ENCODE measurements at regions not wholly inside any gene's neighbourhood (a gene's known extent, or its start where the extent isn't known, plus 50 kb on each side); places are given as distances from the start of the nearest gene placed in this dataset.
"Not testable (repeated sequence)": the region's sequence is repeated elsewhere in the genome, so short reads cannot be mapped to it uniquely, and the experiment has no call there.

DNA sequence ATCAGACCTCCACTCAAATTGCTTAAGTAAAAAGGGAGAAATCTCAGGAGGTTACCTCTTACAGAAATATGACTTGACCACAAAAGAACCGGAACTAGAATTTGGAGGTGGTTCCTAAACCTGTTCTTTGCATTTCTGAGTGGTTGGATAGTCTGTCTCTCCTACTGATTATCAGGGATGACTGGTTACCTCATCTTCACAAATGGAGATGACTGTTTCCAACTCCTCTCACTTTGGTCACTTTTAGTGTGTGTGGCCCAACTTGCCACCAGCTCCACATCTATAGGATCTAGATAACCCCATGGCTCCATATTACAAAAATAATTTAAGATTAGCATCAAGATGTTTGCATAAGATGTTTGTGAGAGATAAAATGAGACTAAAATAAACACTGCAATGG, 95.5 kb downstream of the CCDC71L start:
- Mint-ChIP-seq H3K9me3 (peaks cover 4% of the 10 kb centered on the region), H3K27me3 (ENCODE audit: low read depth) (no peaks in the 10 kb centered on the region), H3K27ac (no peak overlapping the region), H3K36me3 (ENCODE audit: low read depth) (no peaks in the 10 kb centered on the region), H3K4me1 (ENCODE audit: low read depth) (peaks cover 10% of the 10 kb centered on the region), H3K4me3 (ENCODE audit: low read depth) (no peak overlapping the region)
- intact Hi-C loops (cut with micrococcal nuclease): no loop called here
- no peak for DNase-seq (ENCODE audit: low spot score)

- H3K27me3 Mint-ChIP-seq (ENCODE audit: low read depth): peaks cover 3% of the 10 kb centered on the region
- no peak overlapping the region for H3K4me3 Mint-ChIP-seq (ENCODE audit: low read depth)
- peaks cover 8% of the 10 kb centered on the region for H3K9me3 Mint-ChIP-seq
- no peak overlapping the region for H3K27ac Mint-ChIP-seq
- intact Hi-C loops (cut with micrococcal nuclease): no loop called here
- no peaks in the 10 kb centered on the region for H3K36me3 Mint-ChIP-seq (ENCODE audit: low read depth)
- peaks cover 5% of the 10 kb centered on the region for H3K4me1 Mint-ChIP-seq (ENCODE audit: low read depth)
- no peak for DNase-seq (ENCODE audit: low spot score)
These were observed 97.3 kb downstream of the CCDC71L start for GRCh38 chr7:106563466-106564150.

DNA sequence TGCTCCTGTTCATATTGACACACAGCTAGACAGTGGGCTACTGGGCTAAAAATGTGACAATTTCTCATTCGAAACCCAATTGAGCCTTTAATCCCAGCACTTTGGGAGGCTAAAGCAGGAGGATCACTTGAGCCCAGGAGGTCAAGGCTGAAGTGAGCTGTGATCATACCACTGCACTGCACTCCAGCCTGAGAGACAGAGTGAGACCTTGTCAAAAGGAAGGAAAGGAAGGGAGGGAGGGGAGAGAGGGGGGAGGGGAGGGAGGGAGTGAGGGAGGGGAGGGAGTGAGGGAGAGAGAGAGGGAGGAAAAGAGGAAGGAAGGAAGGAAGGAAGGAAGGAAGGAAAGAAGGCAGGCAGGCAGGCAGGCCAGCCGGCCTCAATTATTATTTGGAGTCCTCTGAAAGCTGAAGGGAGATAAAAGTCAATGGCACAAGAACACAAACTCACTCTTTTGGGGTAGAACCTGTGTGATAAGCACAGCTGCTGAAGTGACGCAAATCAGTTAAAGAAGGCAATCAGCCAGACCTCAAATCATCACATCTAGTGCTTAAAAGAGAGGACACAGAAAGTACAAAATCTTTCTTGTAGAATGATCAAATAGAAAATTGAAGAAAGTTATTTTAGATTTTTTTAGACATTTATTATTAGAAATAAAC, 98.1 kb downstream of the CCDC71L start:
- H3K4me3 Mint-ChIP-seq (ENCODE audit: low read depth): no peak overlapping the region
- H3K9me3 Mint-ChIP-seq: peaks cover 7% of the 10 kb centered on the region
- H3K36me3 Mint-ChIP-seq (ENCODE audit: low read depth): no peaks in the 10 kb centered on the region
- peaks cover 3% of the 10 kb centered on the region for H3K27me3 Mint-ChIP-seq (ENCODE audit: low read depth)
- H3K4me1 Mint-ChIP-seq (ENCODE audit: low read depth): peaks cover 5% of the 10 kb centered on the region
- no peak overlapping the region for H3K27ac Mint-ChIP-seq
- intact Hi-C loops (cut with micrococcal nuclease): no loop called here
- no peak for DNase-seq (ENCODE audit: low spot score)

GRCh38 chr7:106561666-106562411, 99.1 kb downstream of the CCDC71L start:
- peaks cover 5% of the 10 kb centered on the region for H3K4me1 Mint-ChIP-seq (ENCODE audit: low read depth)
- intact Hi-C loops (cut with micrococcal nuclease): no loop called here
- H3K4me3 Mint-ChIP-seq (ENCODE audit: low read depth): no peak overlapping the region
- no peak for DNase-seq (ENCODE audit: low spot score)
- no peak overlapping the region for H3K27ac Mint-ChIP-seq
- H3K27me3 Mint-ChIP-seq (ENCODE audit: low read depth): peaks cover 9% of the 10 kb centered on the region
- peaks cover 10% of the 10 kb centered on the region for H3K9me3 Mint-ChIP-seq
- no peaks in the 10 kb centered on the region for H3K36me3 Mint-ChIP-seq (ENCODE audit: low read depth)

GRCh38 chr7:106561151-106561550, 99.8 kb downstream of the CCDC71L start:
- peaks cover 13% of the 10 kb centered on the region for H3K27me3 Mint-ChIP-seq (ENCODE audit: low read depth)
- H3K4me3 Mint-ChIP-seq (ENCODE audit: low read depth): no peak overlapping the region
- no peak for DNase-seq (ENCODE audit: low spot score)
- no peaks in the 10 kb centered on the region for H3K36me3 Mint-ChIP-seq (ENCODE audit: low read depth)
- peaks cover 14% of the 10 kb centered on the region for H3K9me3 Mint-ChIP-seq
- H3K4me1 Mint-ChIP-seq (ENCODE audit: low read depth): peaks cover 5% of the 10 kb centered on the region
- H3K27ac Mint-ChIP-seq: no peak overlapping the region
- intact Hi-C loops (cut with micrococcal nuclease): no loop called here

GRCh38 chr7:106560482-106560881, 100.5 kb downstream of the CCDC71L start:
- H3K27ac Mint-ChIP-seq: no peak overlapping the region
- H3K4me1 Mint-ChIP-seq (ENCODE audit: low read depth): peaks cover 5% of the 10 kb centered on the region
- no peaks in the 10 kb centered on the region for H3K36me3 Mint-ChIP-seq (ENCODE audit: low read depth)
- H3K9me3 Mint-ChIP-seq: peaks cover 15% of the 10 kb centered on the region
- peaks cover 13% of the 10 kb centered on the region for H3K27me3 Mint-ChIP-seq (ENCODE audit: low read depth)
- intact Hi-C loops (cut with micrococcal nuclease): no loop called here
- no peak overlapping the region for H3K4me3 Mint-ChIP-seq (ENCODE audit: low read depth)
- no peak for DNase-seq (ENCODE audit: low spot score)

DNA sequence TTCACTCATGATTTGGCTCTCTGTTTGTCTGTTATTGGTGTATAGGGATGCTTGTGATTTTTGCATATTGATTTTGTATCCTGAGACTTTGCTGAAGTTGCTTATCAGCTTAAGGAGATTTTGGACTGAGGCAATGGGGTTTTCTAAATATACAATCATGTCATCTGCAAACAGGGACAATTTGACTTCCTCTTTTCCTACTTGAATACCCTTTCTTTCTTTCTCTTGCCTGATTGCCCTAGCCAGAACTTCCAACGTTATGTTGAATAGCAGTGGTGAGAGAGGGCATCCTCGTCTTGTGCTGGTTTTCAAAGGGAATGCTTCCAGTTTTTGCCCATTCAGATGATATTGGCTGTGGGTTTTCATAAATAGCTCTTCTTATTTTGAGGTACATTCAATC, 104.7 kb downstream of the CCDC71L start:
- DNase-seq (ENCODE audit: low spot score); H3K4me3 Mint-ChIP-seq (ENCODE audit: low read depth); intact Hi-C loops (cut with micrococcal nuclease); H3K27ac Mint-ChIP-seq; H3K4me1 Mint-ChIP-seq (ENCODE audit: low read depth); H3K36me3 Mint-ChIP-seq (ENCODE audit: low read depth): not testable (repeated sequence)
- Mint-ChIP-seq H3K9me3 (peaks cover 20% of the 10 kb centered on the region), H3K27me3 (ENCODE audit: low read depth) (peaks cover 13% of the 10 kb centered on the region)

GRCh38 chr7:106554623-106555022, 106.3 kb downstream of the CCDC71L start:
- Mint-ChIP-seq H3K27me3 (ENCODE audit: low read depth) (peaks cover 13% of the 10 kb centered on the region), H3K9me3 (peaks cover 20% of the 10 kb centered on the region)
- H3K36me3 Mint-ChIP-seq (ENCODE audit: low read depth); H3K4me1 Mint-ChIP-seq (ENCODE audit: low read depth); H3K27ac Mint-ChIP-seq; intact Hi-C loops (cut with micrococcal nuclease); H3K4me3 Mint-ChIP-seq (ENCODE audit: low read depth); DNase-seq (ENCODE audit: low spot score): not testable (repeated sequence)

GRCh38 chr7:106553446-106553836, 107.5 kb downstream of the CCDC71L start:
- H3K4me3 Mint-ChIP-seq (ENCODE audit: low read depth): no peak overlapping the region
- peaks cover 17% of the 10 kb centered on the region for H3K9me3 Mint-ChIP-seq
- DNase-seq (ENCODE audit: low spot score): no peak
- H3K27ac Mint-ChIP-seq: no peak overlapping the region
- no peaks in the 10 kb centered on the region for H3K4me1 Mint-ChIP-seq (ENCODE audit: low read depth)
- intact Hi-C loops (cut with micrococcal nuclease): no loop called here
- no peaks in the 10 kb centered on the region for H3K36me3 Mint-ChIP-seq (ENCODE audit: low read depth)
- H3K27me3 Mint-ChIP-seq (ENCODE audit: low read depth): peaks cover 12% of the 10 kb centered on the region

DNA sequence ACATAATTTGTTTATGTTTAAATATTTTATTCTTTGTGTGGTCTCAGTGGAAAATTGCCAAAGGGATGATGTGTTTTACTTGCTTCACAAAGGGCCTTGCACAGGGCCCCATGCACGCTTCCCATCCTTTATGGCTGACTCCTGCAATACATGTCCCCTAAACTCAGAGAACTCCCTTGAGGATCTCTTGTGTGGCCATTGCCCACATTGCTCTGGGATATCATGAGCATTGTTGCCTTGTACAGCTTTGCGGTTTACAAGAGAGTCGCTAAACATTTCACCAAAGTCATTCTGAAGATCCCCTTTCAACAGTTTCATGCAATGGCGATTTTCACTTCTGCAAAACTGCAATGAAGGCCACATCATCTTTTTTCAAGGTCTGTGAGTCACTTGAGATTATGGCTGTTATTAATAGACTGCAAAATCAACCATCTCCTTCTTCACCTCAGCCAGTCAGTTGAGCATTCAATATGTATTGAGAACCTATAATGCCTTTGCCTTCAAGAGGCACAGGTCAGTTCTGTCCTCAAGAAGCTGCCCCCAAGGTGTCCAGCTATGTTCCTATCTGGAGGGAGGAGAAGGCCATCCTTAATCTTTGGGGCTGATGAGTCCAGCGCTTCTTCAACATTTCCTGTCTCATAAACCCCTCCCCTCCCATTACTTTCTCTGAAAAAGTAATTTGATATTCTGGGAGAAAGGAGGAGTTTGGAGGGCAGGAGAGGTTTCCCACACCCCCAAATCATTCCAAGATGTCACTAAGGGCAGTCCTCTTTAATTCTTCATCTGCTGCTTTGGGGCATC, 108.1 kb downstream of the CCDC71L start:
- peaks cover 17% of the 10 kb centered on the region for H3K9me3 Mint-ChIP-seq
- intact Hi-C loops (cut with micrococcal nuclease): no loop called here
- no peaks in the 10 kb centered on the region for H3K4me1 Mint-ChIP-seq (ENCODE audit: low read depth)
- H3K36me3 Mint-ChIP-seq (ENCODE audit: low read depth): no peaks in the 10 kb centered on the region
- no peak overlapping the region for H3K27ac Mint-ChIP-seq
- no peak overlapping the region for H3K4me3 Mint-ChIP-seq (ENCODE audit: low read depth)
- no peak for DNase-seq (ENCODE audit: low spot score)
- peaks cover 12% of the 10 kb centered on the region for H3K27me3 Mint-ChIP-seq (ENCODE audit: low read depth)

DNA sequence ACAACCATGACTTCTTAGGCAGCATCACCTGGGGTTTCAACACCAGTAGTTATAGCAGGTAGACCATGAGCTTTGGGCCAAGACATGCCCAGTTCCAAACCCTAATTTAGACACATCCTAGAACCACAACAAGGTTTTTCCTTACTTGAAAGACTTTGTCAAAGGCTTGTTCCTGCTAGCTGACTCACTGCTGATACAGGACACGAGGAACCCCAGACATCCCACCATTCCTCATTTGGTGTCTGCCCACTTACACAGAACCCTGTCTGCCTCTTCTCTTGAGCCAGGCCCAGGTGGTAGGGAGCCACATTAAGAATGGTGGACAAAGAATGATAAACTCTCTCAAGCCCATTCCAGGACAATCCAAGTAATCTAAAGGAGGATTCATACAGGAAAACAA, 109.0 kb downstream of the CCDC71L start:
- no peak for DNase-seq (ENCODE audit: low spot score)
- Mint-ChIP-seq H3K4me1 (ENCODE audit: low read depth) (no peaks in the 10 kb centered on the region), H3K27me3 (ENCODE audit: low read depth) (peaks cover 7% of the 10 kb centered on the region), H3K4me3 (ENCODE audit: low read depth) (no peak overlapping the region), H3K36me3 (ENCODE audit: low read depth) (no peaks in the 10 kb centered on the region), H3K27ac (no peak overlapping the region), H3K9me3 (peaks cover 10% of the 10 kb centered on the region)
- intact Hi-C loops (cut with micrococcal nuclease): no loop called here

DNA sequence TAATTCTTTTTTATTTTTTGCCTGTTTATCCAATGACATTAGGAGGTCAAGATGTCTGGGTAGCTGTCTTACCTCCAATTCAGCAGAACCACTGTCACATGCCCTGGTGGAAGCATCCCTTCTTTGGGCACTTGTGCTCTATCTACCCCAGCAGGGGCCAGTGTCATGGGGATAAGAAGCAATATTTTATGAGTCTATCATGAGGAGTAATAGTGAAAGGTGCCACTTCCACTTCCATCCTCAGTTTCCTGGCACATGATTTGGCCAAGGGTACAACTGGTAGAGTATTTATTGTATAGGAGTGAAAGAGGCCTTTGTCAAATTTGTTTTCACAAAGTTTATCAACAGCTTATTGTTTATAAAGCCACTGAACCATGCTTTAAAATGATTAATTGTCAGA, 112.5 kb downstream of the CCDC71L start:
- H3K27ac Mint-ChIP-seq: no peak overlapping the region
- H3K27me3 Mint-ChIP-seq (ENCODE audit: low read depth): peaks cover 2% of the 10 kb centered on the region
- no peaks in the 10 kb centered on the region for H3K9me3 Mint-ChIP-seq
- DNase-seq (ENCODE audit: low spot score): no peak
- H3K4me1 Mint-ChIP-seq (ENCODE audit: low read depth): peaks cover 8% of the 10 kb centered on the region
- intact Hi-C loops (cut with micrococcal nuclease): loop anchor here (5.0 to 10.0 kb wide), 2 partner anchors 76 to 319 kb away; partner anchors contain the start of gene PIK3CG
- no peak overlapping the region for H3K4me3 Mint-ChIP-seq (ENCODE audit: low read depth)
- no peaks in the 10 kb centered on the region for H3K36me3 Mint-ChIP-seq (ENCODE audit: low read depth)
